AG09309 (cell line): ENCODE measurements at regions not wholly inside any gene's neighbourhood (a gene's known extent, or its start where the extent isn't known, plus 50 kb on each side); places are given as distances from the start of the nearest gene placed in this dataset.

ENCODE experiments used
- DNase-seq: peaks from one replicate; pipeline ENCODE4 v3.0.0-alpha.2; 2010; ENCODE audit warnings: low read depth
- H3K4me3 ChIP-seq: 2 replicates; pipeline ENCODE4 v1.5.1; 2011; ENCODE audit warnings: mild to moderate bottlenecking, low read depth, low read length, moderate library complexity; ENCODE audit not compliant: control insufficient read depth
- TF ChIP-seq, protein P1 (sequence below): IDR thresholded peaks from 2 replicates; pipeline ENCODE4 v1.5.1; 2011; ENCODE audit warnings: mild to moderate bottlenecking, low read depth, low read length, inconsistent platforms; ENCODE audit not compliant: insufficient read depth, control insufficient read depth; ENCODE audit errors: missing control alignments

DNA sequence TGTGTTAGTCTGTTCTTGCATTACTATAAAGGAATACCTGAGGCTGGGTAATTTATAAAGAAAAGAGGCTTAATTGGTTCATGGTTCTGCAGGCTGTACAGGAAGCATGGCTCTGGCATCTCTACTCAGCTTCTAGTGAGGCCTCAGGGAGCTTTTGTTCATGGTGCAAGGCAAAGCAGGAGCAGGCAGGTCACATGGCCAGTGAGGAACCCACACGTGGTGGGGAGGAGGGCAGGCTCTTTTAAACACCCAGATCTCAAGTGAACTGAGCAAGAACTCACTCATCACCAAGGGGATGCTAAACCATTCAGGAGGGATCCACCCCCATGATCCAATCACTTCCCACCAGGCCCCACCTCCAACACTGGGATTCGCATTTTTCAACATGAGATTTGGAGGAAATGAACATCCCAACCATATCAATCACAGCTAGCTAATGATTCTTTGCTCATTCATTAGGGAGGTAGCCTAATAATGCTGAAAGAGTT, 51.4 kb upstream of the RAP1A start:
- H3K4me3 ChIP-seq, result no peak overlapping the region
- TF ChIP-seq, protein P1, sequence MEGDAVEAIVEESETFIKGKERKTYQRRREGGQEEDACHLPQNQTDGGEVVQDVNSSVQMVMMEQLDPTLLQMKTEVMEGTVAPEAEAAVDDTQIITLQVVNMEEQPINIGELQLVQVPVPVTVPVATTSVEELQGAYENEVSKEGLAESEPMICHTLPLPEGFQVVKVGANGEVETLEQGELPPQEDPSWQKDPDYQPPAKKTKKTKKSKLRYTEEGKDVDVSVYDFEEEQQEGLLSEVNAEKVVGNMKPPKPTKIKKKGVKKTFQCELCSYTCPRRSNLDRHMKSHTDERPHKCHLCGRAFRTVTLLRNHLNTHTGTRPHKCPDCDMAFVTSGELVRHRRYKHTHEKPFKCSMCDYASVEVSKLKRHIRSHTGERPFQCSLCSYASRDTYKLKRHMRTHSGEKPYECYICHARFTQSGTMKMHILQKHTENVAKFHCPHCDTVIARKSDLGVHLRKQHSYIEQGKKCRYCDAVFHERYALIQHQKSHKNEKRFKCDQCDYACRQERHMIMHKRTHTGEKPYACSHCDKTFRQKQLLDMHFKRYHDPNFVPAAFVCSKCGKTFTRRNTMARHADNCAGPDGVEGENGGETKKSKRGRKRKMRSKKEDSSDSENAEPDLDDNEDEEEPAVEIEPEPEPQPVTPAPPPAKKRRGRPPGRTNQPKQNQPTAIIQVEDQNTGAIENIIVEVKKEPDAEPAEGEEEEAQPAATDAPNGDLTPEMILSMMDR, result no peak
- no peak for DNase-seq
